ENCODE measurements at regions not wholly inside any gene's neighbourhood (a gene's known extent, or its start where the extent isn't known, plus 50 kb on each side); places are given as distances from the start of the nearest gene placed in this dataset.

DNA sequence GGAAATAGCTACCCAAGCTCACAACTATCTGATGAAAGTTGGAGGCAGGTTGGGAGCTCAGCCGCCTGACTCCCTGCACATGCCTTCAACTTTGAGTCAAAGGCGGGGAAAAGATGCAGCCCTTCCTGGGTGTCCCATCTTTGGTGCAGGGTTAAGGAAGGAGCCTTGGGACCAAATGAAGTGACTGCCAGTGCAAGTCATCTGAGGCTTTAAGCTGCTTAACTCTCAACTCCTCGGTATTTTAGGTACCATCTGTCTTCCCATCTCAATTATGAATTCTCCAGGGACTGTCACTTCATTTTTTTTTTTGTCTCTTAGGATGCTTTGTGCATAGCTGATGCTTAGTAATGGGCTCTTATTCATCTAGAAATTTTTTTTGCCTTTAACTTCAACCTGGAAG, 408.8 kb upstream of the C2CD4B start:
- no peaks in the 10 kb centered on the region for H3K36me3 ChIP-seq (replicated peaks in 1 of 2; ENCODE audit: control extremely low read depth in 1 of 2, control insufficient read depth in 1 of 2, extremely low read depth in 1 of 2, insufficient read depth in 2 of 2, low read length in 1 of 2)
- 91% methylated on average over 2 of the region's 3 CpGs for WGBS (ENCODE audit: insufficient coverage)
- Mint-ChIP-seq H3K4me1 (peaks cover 6% of the 10 kb centered on the region), H3K27ac (no peak overlapping the region), H3K4me3 (no peak overlapping the region), H3K9me3 (ENCODE audit: insufficient read depth) (no peaks in the 10 kb centered on the region), H3K27me3 (peaks cover 13% of the 10 kb centered on the region)
- no peaks in the 10 kb centered on the region for H3K27me3 ChIP-seq (replicated peaks in 1 of 4; ENCODE audit: control extremely low read depth in 1 of 4, control insufficient read depth in 3 of 4, insufficient read depth in 4 of 4, low read length in 3 of 4)
- no peak overlapping the region for H3K4me2 ChIP-seq (replicated peaks; ENCODE audit: low read depth, low read length, poor library complexity, severe bottlenecking)
- no peak for ATAC-seq (ENCODE audit: low read depth)
- H3K4me3 ChIP-seq (ENCODE audit: control extremely low read depth in 1 of 5, extremely low read depth in 1 of 5, insufficient read depth in 1 of 5, low read depth in 2 of 5, low read length in 4 of 5), result no peak overlapping the region
- H3K4me1 ChIP-seq (ENCODE audit: control insufficient read depth in 2 of 2, insufficient read depth in 2 of 2, low read length in 2 of 2), result peaks cover 14 to 25% of the 10 kb centered on the region in 2 donors
- no peaks in the 10 kb centered on the region for H3K79me2 ChIP-seq (ENCODE audit: control insufficient read depth, insufficient read depth, low read length)
- intact Hi-C loops (cut with micrococcal nuclease), result no loop called here
- no peak overlapping the region for H2AFZ ChIP-seq (ENCODE audit: insufficient read depth, low read depth, low read length, poor library complexity, severe bottlenecking)
- no peak overlapping the region for H3K9ac ChIP-seq (ENCODE audit: low read length)
- ChIA-PET CTCF (no interaction called here), POLR2A (no interaction called here)
- H3K9me3 ChIP-seq (ENCODE audit: control extremely low read depth in 1 of 3, control insufficient read depth in 2 of 3, insufficient read depth in 1 of 3, low read length in 2 of 3), result peaks cover 0 to 1% (median 0%) of the 10 kb centered on the region in 3 donors
- H4K20me1 ChIP-seq (ENCODE audit: control insufficient read depth, insufficient read depth, low read length, poor library complexity, severe bottlenecking), result no peaks in the 10 kb centered on the region
- DNase-seq, result no peak
- no peak overlapping the region for H3K27ac ChIP-seq (ENCODE audit: low read length in 2 of 2)
- TF ChIP-seq, protein P1, sequence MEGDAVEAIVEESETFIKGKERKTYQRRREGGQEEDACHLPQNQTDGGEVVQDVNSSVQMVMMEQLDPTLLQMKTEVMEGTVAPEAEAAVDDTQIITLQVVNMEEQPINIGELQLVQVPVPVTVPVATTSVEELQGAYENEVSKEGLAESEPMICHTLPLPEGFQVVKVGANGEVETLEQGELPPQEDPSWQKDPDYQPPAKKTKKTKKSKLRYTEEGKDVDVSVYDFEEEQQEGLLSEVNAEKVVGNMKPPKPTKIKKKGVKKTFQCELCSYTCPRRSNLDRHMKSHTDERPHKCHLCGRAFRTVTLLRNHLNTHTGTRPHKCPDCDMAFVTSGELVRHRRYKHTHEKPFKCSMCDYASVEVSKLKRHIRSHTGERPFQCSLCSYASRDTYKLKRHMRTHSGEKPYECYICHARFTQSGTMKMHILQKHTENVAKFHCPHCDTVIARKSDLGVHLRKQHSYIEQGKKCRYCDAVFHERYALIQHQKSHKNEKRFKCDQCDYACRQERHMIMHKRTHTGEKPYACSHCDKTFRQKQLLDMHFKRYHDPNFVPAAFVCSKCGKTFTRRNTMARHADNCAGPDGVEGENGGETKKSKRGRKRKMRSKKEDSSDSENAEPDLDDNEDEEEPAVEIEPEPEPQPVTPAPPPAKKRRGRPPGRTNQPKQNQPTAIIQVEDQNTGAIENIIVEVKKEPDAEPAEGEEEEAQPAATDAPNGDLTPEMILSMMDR (IDR thresholded peaks at IDR 0.05), result no peak
- no peak for TF ChIP-seq EZH2 (IDR thresholded peaks at IDR 0.05; ENCODE audit: borderline replicate concordance, insufficient read depth, low read depth, low read length, poor library complexity, severe bottlenecking)

DNA sequence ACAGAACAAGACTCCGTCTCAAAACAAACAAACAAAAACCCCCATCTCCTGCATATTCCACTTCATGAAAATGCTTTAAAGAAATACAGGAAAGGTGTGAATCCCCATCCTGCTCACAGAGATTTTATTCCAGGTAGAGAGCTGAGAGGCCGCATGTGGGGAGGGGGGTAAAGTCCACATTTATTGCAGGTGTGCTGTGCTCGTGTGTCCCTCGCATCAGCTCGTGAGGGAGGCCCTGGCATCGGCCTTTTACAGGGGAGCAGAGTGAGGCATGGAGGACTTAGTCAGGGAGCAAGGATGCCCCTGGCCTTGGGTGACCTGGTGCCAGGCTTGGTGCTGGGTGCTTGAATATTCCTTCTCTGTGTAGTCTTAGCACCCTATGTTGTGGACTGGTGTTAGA, 413.5 kb upstream of the C2CD4B start:
- Mint-ChIP-seq H3K4me1 (peaks cover 17% of the 10 kb centered on the region), H3K27me3 (peaks cover 9% of the 10 kb centered on the region), H3K4me3 (no peak overlapping the region), H3K27ac (no peak overlapping the region), H3K9me3 (ENCODE audit: insufficient read depth) (no peaks in the 10 kb centered on the region)
- CTCF ChIA-PET, result no interaction called here
- WGBS (ENCODE audit: insufficient coverage), result 100% methylated on average over 4 of the region's 6 CpGs
- Histone ChIP-seq H2AFZ (ENCODE audit: insufficient read depth, low read depth, low read length, poor library complexity, severe bottlenecking) (no peak overlapping the region), H3K79me2 (ENCODE audit: control insufficient read depth, insufficient read depth, low read length) (no peaks in the 10 kb centered on the region), H3K27ac (ENCODE audit: low read length in 2 of 2) (no peak overlapping the region), H4K20me1 (ENCODE audit: control insufficient read depth, insufficient read depth, low read length, poor library complexity, severe bottlenecking) (no peaks in the 10 kb centered on the region), H3K9ac (ENCODE audit: low read length) (no peak overlapping the region), H3K4me1 (ENCODE audit: control insufficient read depth in 2 of 2, insufficient read depth in 2 of 2, low read length in 2 of 2) (peaks cover 22 to 31% of the 10 kb centered on the region in 2 donors), H3K9me3 (ENCODE audit: control extremely low read depth in 1 of 3, control insufficient read depth in 2 of 3, insufficient read depth in 1 of 3, low read length in 2 of 3) (no peaks in the 10 kb centered on the region), H3K27me3 (replicated peaks in 1 of 4; ENCODE audit: control extremely low read depth in 1 of 4, control insufficient read depth in 3 of 4, insufficient read depth in 4 of 4, low read length in 3 of 4) (no peaks in the 10 kb centered on the region), H3K4me2 (replicated peaks; ENCODE audit: low read depth, low read length, poor library complexity, severe bottlenecking) (no peak overlapping the region), H3K36me3 (replicated peaks in 1 of 2; ENCODE audit: control extremely low read depth in 1 of 2, control insufficient read depth in 1 of 2, extremely low read depth in 1 of 2, insufficient read depth in 2 of 2, low read length in 1 of 2) (no peaks in the 10 kb centered on the region), H3K4me3 (ENCODE audit: control extremely low read depth in 1 of 5, extremely low read depth in 1 of 5, insufficient read depth in 1 of 5, low read depth in 2 of 5, low read length in 4 of 5) (no peak overlapping the region)
- ATAC-seq (ENCODE audit: low read depth) (no peak), DNase-seq (no peak)
- TF ChIP-seq, protein P1 (IDR thresholded peaks at IDR 0.05), result no peak
- TF ChIP-seq EZH2 (IDR thresholded peaks at IDR 0.05; ENCODE audit: borderline replicate concordance, insufficient read depth, low read depth, low read length, poor library complexity, severe bottlenecking), result no peak
- intact Hi-C loops (cut with micrococcal nuclease), result no loop called here
- POLR2A ChIA-PET, result no interaction called here

All from B cell (primary cell).